ENCODE measurements at regions not wholly inside any gene's neighbourhood (a gene's known extent, or its start where the extent isn't known, plus 50 kb on each side); places are given as distances from the start of the nearest gene placed in this dataset.

DNA sequence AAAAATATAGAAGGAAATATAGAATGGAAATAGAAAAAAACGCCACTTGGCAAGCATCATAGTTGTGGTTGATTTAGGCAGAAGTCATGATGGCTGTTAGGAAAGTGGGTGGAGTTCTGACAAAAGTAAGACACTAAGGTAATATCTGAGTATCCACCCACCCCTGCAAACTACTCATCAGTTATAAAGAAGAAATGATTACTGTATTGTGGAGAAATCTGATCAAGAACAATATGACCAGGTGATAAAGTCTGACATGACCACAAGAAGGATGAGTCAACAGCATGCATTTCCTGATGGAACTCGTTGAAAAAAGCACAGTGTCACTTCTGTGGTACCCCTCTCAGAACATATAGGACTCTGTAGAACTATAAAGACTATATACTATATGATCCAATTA lies 343.4 kb upstream of the PAPPA start:
- FAIRE-seq: no peak
- H3K27me3 ChIP-seq (ENCODE audit: control insufficient read depth in 1 of 2, insufficient read depth in 2 of 2, low read length in 2 of 2): no peaks in the 10 kb centered on the region
- CTCF ChIA-PET (ENCODE audit: low intra/inter-chr PET ratio, low total read pairs): no interaction called here
- intact Hi-C loops (cut with micrococcal nuclease; ENCODE audit: unreplicated experiment) (no loop called here), in situ Hi-C loops (cut with HindIII; ENCODE audit: extremely low pct_ligation_motif_present, low pct_unique_long_range_greater_than_20kb) (no loop called here)
- no peak overlapping the region for H3K9ac ChIP-seq (ENCODE audit: insufficient read depth, low read depth, low read length)
- no peaks in the 10 kb centered on the region for H3K9me3 ChIP-seq (ENCODE audit: low read length)
- no peak for TF ChIP-seq PPARG (CRISPR knock-in tag; conservative IDR thresholded peaks at IDR 0.05)
- TF ChIP-seq FOXK1 (CRISPR knock-in tag; IDR thresholded peaks at IDR 0.05; ENCODE audit: borderline replicate concordance, low read depth): no peak
- no TSS peak for BruUV-seq (replicated peaks)
- H3K36me3 ChIP-seq (replicated peaks in 1 of 2; ENCODE audit: control insufficient read depth in 1 of 2, insufficient read depth in 2 of 2, low read length in 2 of 2): no peaks in the 10 kb centered on the region
- no peak for DNase-seq (ENCODE audit: low spot score)
- whole genome bisulfite sequencing (ENCODE audit: low lambda C conversion rate): 1% methylated on average over 2 of the region's 2 CpGs
- H3K27ac ChIP-seq (ENCODE audit: extremely low read length, insufficient read depth, low read length): no peak overlapping the region
- ATAC-seq: no peak
- H3K79me2 ChIP-seq (ENCODE audit: insufficient read depth, low read length): no peaks in the 10 kb centered on the region
- no peak overlapping the region for H3K4me2 ChIP-seq (ENCODE audit: low read depth, low read length)
- H3K4me1 ChIP-seq (ENCODE audit: insufficient read depth, low read length): no peaks in the 10 kb centered on the region
- H3K4me3 ChIP-seq (replicated peaks in 1 of 3; ENCODE audit: insufficient read depth in 1 of 3, low read depth in 2 of 3, low read length in 3 of 3): no peak overlapping the region
- H2AFZ ChIP-seq (ENCODE audit: low read length): no peak overlapping the region
- no peaks in the 10 kb centered on the region for H4K20me1 ChIP-seq (ENCODE audit: insufficient read depth, low read length)
- POLR2A ChIA-PET: no interaction called here

- BruUV-seq (replicated peaks): no TSS peak
- no peaks in the 10 kb centered on the region for H3K9me3 ChIP-seq (ENCODE audit: low read length)
- WGBS (ENCODE audit: low lambda C conversion rate): 0% methylated on average over 1 of the region's 1 CpG
- no peak overlapping the region for H3K4me3 ChIP-seq (replicated peaks in 1 of 3; ENCODE audit: insufficient read depth in 1 of 3, low read depth in 2 of 3, low read length in 3 of 3)
- no peak overlapping the region for H3K27ac ChIP-seq (ENCODE audit: extremely low read length, insufficient read depth, low read length)
- H3K27me3 ChIP-seq (ENCODE audit: control insufficient read depth in 1 of 2, insufficient read depth in 2 of 2, low read length in 2 of 2): no peaks in the 10 kb centered on the region
- H3K36me3 ChIP-seq (replicated peaks in 1 of 2; ENCODE audit: control insufficient read depth in 1 of 2, insufficient read depth in 2 of 2, low read length in 2 of 2): no peaks in the 10 kb centered on the region
- H3K4me1 ChIP-seq (ENCODE audit: insufficient read depth, low read length): no peaks in the 10 kb centered on the region
- no peak overlapping the region for H3K4me2 ChIP-seq (ENCODE audit: low read depth, low read length)
- no peaks in the 10 kb centered on the region for H3K79me2 ChIP-seq (ENCODE audit: insufficient read depth, low read length)
- no peak overlapping the region for H3K9ac ChIP-seq (ENCODE audit: insufficient read depth, low read depth, low read length)
- ChIA-PET POLR2A (no interaction called here), CTCF (ENCODE audit: low intra/inter-chr PET ratio, low total read pairs) (no interaction called here)
- no peak for ATAC-seq
- DNase-seq (ENCODE audit: low spot score): no peak
- in situ Hi-C loops (cut with HindIII; ENCODE audit: extremely low pct_ligation_motif_present, low pct_unique_long_range_greater_than_20kb) (no loop called here), intact Hi-C loops (cut with micrococcal nuclease; ENCODE audit: unreplicated experiment) (no loop called here)
- no peaks in the 10 kb centered on the region for H4K20me1 ChIP-seq (ENCODE audit: insufficient read depth, low read length)
- TF ChIP-seq KLF13 (CRISPR knock-in tag; IDR thresholded peaks at IDR 0.05): no peak
- no peak for TF ChIP-seq ZNF547 (CRISPR knock-in tag; IDR thresholded peaks at IDR 0.05)
- no peak for TF ChIP-seq RAD51 (IDR thresholded peaks at IDR 0.05; ENCODE audit: borderline replicate concordance)
- TF ChIP-seq TP53 (CRISPR knock-in tag; conservative IDR thresholded peaks at IDR 0.05): no peak
- TF ChIP-seq EEA1 (CRISPR knock-in tag; IDR thresholded peaks at IDR 0.05; ENCODE audit: borderline replicate concordance): no peak
- no peak for TF ChIP-seq LBX2 (CRISPR knock-in tag; IDR thresholded peaks at IDR 0.05; ENCODE audit: borderline replicate concordance)
- TF ChIP-seq ZNF841 (CRISPR knock-in tag; IDR thresholded peaks at IDR 0.05; ENCODE audit: borderline replicate concordance): no peak
- TF ChIP-seq PRMT3 (CRISPR knock-in tag; IDR thresholded peaks at IDR 0.05; ENCODE audit: borderline replicate concordance, low read depth): no peak
- TF ChIP-seq ZFYVE20 (CRISPR knock-in tag; IDR thresholded peaks at IDR 0.05; ENCODE audit: borderline replicate concordance, low read depth): no peak
- TF ChIP-seq, protein P1, sequence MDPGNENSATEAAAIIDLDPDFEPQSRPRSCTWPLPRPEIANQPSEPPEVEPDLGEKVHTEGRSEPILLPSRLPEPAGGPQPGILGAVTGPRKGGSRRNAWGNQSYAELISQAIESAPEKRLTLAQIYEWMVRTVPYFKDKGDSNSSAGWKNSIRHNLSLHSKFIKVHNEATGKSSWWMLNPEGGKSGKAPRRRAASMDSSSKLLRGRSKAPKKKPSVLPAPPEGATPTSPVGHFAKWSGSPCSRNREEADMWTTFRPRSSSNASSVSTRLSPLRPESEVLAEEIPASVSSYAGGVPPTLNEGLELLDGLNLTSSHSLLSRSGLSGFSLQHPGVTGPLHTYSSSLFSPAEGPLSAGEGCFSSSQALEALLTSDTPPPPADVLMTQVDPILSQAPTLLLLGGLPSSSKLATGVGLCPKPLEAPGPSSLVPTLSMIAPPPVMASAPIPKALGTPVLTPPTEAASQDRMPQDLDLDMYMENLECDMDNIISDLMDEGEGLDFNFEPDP (CRISPR knock-in tag; conservative IDR thresholded peaks at IDR 0.05): no peak
- TF ChIP-seq DPF2 (CRISPR knock-in tag; IDR thresholded peaks at IDR 0.05; ENCODE audit: borderline replicate concordance, low read depth): no peak
- TF ChIP-seq KLF12 (CRISPR knock-in tag; IDR thresholded peaks at IDR 0.05; ENCODE audit: borderline replicate concordance): no peak
- TF ChIP-seq CREB3 (CRISPR knock-in tag; IDR thresholded peaks at IDR 0.05): no peak
- no peak for TF ChIP-seq U2AF2 (IDR thresholded peaks at IDR 0.05; ENCODE audit: low read depth, low read length)
- no peak overlapping the region for H2AFZ ChIP-seq (ENCODE audit: low read length)
- FAIRE-seq: no peak
Observed at GRCh38 chr9:115814081-115814480, 339.5 kb upstream of the PAPPA start.
